ENCODE measurements at regions not wholly inside any gene's neighbourhood (a gene's known extent, or its start where the extent isn't known, plus 50 kb on each side); places are given as distances from the start of the nearest gene placed in this dataset.

DNA sequence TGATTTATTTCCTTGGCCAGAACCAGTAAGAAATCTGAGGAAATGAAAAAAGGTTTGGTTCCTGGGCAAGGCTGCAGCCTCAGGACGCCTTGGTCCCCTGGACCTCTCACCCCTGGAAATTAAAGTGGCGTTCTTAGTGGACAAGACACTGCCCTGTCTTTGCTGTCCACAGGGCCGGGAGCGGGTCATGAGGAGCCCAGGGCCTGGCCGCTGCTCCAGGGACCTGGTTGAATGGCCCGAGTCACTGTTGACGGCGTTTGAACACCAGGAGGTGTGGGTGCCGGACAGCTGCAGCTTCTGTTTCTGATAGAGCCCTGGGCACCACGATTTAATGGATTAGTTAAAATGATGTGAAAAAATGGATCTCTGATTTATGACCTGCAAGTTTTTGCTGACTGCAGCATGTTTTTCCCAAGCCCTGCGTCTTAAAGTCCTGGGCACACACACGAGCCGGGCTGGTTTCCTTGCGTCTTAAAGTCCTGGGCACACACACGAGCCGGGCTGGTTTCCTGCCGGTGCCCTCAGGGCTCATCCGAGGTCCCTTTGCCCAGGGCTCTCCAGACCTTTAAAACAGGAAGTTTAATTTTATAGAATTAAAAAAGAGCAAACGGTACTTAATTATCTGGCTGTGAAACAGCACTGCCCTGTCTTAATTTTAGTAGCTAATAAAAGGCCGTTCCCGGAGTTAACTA lies 74.1 kb upstream of the ACTRT2 start:
- TF ChIP-seq, protein P1, sequence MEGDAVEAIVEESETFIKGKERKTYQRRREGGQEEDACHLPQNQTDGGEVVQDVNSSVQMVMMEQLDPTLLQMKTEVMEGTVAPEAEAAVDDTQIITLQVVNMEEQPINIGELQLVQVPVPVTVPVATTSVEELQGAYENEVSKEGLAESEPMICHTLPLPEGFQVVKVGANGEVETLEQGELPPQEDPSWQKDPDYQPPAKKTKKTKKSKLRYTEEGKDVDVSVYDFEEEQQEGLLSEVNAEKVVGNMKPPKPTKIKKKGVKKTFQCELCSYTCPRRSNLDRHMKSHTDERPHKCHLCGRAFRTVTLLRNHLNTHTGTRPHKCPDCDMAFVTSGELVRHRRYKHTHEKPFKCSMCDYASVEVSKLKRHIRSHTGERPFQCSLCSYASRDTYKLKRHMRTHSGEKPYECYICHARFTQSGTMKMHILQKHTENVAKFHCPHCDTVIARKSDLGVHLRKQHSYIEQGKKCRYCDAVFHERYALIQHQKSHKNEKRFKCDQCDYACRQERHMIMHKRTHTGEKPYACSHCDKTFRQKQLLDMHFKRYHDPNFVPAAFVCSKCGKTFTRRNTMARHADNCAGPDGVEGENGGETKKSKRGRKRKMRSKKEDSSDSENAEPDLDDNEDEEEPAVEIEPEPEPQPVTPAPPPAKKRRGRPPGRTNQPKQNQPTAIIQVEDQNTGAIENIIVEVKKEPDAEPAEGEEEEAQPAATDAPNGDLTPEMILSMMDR (IDR thresholded peaks at IDR 0.05): no peak
- TF ChIP-seq POLR2A (IDR thresholded peaks at IDR 0.05): no peak

Measured in adrenal gland (tissue), 5 donors.